Small intestine (tissue), 7 donors: ENCODE measurements at regions not wholly inside any gene's neighbourhood (a gene's known extent, or its start where the extent isn't known, plus 50 kb on each side); places are given as distances from the start of the nearest gene placed in this dataset.

Experiments
- DNase-seq, 2 donors: peaks; one replicate each; pipeline versions ENCODE4 v3.0.0 to v3.0.0-alpha.2; 2013
- FAIRE-seq: peaks from 2 replicates; lab custom pipeline; 2012; peaks lifted over from hg19 to GRCh38; lab: Jason Lieb, UNC
- H3K27ac ChIP-seq, 3 donors: one replicate each; pipeline ENCODE4 v1.5.1; 2013; ENCODE audit warnings: low read length in 2 of 3, mild to moderate bottlenecking in 2 of 3, control low read depth in 1 of 3, inconsistent platforms in 1 of 3, low read depth in 1 of 3, moderate library complexity in 1 of 3
- H3K27me3 ChIP-seq, 3 donors: one replicate each; pipeline ENCODE4 v1.6.1; 2013; ENCODE audit warnings: low read length in 3 of 3, inconsistent platforms in 1 of 3; ENCODE audit not compliant: control insufficient read depth in 3 of 3, insufficient read depth in 3 of 3
- H3K36me3 ChIP-seq, 3 donors: one replicate each; pipeline ENCODE4 v1.6.1; 2013; ENCODE audit warnings: low read length in 3 of 3, inconsistent platforms in 1 of 3, low read depth in 1 of 3, mild to moderate bottlenecking in 1 of 3, moderate library complexity in 1 of 3; ENCODE audit not compliant: control insufficient read depth in 3 of 3, insufficient read depth in 2 of 3
- H3K4me1 ChIP-seq, 3 donors: one replicate each; pipeline ENCODE4 v1.6.1; 2013; ENCODE audit warnings: low read length in 2 of 3, inconsistent platforms in 1 of 3, low read depth in 1 of 3, mild to moderate bottlenecking in 1 of 3, moderate library complexity in 1 of 3; ENCODE audit not compliant: control insufficient read depth in 3 of 3, insufficient read depth in 2 of 3
- H3K4me3 ChIP-seq, 3 donors: one replicate each; pipeline ENCODE4 v1.5.1; 2013; ENCODE audit warnings: low read length in 3 of 3, control low read depth in 1 of 3, inconsistent platforms in 1 of 3, low read depth in 1 of 3, mild to moderate bottlenecking in 1 of 3, moderate library complexity in 1 of 3
- H3K9me3 ChIP-seq, 2 donors: one replicate each; pipeline ENCODE4 v1.6.1; 2013; ENCODE audit warnings: low read depth in 1 of 2, low read length in 1 of 2; ENCODE audit not compliant: control insufficient read depth in 2 of 2, insufficient read depth in 1 of 2
- WGBS, 3 donors: extraction: QIAGEN DNeasy Blood & Tissue Kit; methylation state at CpG; one replicate each; pipeline ENCODE4 v1.1.7; 2013; 5-methylcytosine and 5-hydroxymethylcytosine counted together
- donor health status: healthy with polysubstance abuse.
- donor health status: control.
- donor health status: control.
- donor health status: Bipolar disorder and iron deficiency.
- donor health status: healthy.

GRCh38 chr3:14252321-14253021 is 73.9 kb downstream of the LSM3 start:
- Histone ChIP-seq H3K4me1 (peaks cover 0 to 21% (median 0%) of the 10 kb centered on the region in 3 donors), H3K9me3 (no peaks in the 10 kb centered on the region), H3K4me3 (no peak overlapping the region), H3K27me3 (no peaks in the 10 kb centered on the region), H3K27ac (peak overlapping the region in 1 of 3 donors; percentile 30), H3K36me3 (no peaks in the 10 kb centered on the region)
- DNase-seq (peak in 1 of 2 donors; percentile 51), FAIRE-seq (no peak)
- 88 to 91% (median 89%) methylated on average over 11 of the region's 11 CpGs for WGBS, 3 donors

DNA sequence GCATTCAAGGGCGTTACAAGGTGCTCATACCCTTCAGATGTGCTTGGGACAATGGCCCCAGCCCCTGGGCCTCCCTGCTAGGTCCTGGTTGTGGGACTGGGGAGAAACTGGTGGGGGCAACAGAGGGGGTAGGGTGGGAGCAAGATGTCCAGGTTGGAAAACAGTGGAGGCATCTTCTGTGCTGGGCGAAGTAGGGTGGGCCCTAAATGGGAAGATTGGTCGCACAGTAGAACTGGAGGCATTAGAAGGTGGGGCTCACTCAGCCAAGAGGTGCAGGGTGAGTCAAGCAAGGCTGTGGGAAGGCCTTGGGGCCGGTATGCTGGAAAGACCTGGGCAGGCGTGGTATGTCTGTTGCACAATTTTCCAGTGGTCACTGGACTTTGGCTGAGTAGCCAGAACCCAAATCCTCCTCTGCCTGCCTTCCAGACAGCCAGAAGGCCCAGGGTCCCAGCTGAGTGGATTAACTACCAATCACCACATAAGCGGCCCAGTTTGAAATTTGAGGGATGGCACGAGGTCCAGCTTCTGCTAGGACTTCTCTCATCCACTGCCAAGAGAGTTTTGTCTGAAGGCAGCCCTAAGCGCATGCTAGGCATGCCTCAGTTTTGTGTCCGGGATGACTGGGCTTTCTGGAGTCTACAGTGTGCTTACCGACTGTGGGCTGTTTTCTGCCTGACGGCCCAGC is 74.5 kb downstream of the LSM3 start:
- 81 to 83% (median 81%) methylated on average over 11 of the region's 11 CpGs for WGBS, 3 donors
- Histone ChIP-seq H3K4me3 (no peak overlapping the region), H3K27ac (peak overlapping the region in 1 of 3 donors; percentile 30), H3K27me3 (no peaks in the 10 kb centered on the region), H3K4me1 (peaks cover 0 to 21% (median 0%) of the 10 kb centered on the region in 3 donors), H3K9me3 (no peaks in the 10 kb centered on the region), H3K36me3 (no peaks in the 10 kb centered on the region)
- DNase-seq (peak; percentile 60 to 65), FAIRE-seq (no peak)

GRCh38 chr3:14253707-14254382 is 75.2 kb downstream of the LSM3 start:
- Histone ChIP-seq H3K36me3 (no peaks in the 10 kb centered on the region), H3K27ac (no peak overlapping the region), H3K4me3 (no peak overlapping the region), H3K9me3 (no peaks in the 10 kb centered on the region), H3K4me1 (peaks cover 0 to 21% (median 0%) of the 10 kb centered on the region in 3 donors), H3K27me3 (no peaks in the 10 kb centered on the region)
- DNase-seq: no peak
- no peak for FAIRE-seq
- WGBS, 3 donors: 90 to 93% (median 91%) methylated on average over 4 of the region's 4 CpGs

DNA sequence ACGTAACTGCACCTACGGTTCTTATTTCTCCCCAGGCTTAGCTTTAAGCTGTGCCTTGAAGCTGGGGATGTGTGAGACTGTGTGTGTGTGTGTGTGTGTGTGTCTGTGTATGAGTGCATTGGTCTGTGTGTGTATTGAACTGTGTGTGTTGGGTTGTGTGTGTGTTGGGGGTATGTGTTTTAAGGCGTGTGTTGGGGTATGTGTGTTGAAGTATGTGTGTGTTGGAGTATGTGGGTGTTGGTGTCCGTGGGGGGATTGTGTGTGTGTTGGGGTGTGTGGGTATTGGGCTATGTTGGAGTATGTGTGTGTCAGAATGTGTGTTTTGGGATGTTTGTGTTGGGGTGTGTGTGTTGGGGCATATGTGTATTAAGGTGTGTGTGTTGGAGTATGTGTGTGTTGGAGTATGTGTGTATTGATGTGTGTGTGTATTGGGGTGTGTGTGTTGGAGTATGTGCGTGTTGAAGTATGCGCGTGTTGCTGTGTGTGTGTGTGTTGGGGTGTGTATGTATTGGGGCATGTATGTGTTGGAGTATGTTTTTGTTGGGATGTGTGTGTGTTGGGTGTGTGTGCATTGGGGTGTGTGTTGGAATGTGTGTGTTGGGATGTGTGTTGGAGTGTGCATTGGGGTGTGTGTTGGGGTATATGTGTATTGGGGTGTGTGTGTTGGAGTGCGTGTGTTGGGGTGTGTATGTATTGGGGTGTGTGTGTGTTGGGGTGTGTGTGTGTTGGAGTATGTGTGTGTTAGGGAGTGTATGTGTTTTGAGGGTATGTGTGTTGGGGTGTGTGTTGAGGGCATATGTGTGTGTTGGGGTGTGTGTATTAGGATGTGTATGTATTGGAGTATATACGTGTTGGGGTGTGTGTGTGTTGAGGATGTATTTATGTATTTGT is 76.4 kb downstream of the LSM3 start:
- no peak overlapping the region for H3K27ac ChIP-seq
- H3K27me3 ChIP-seq: no peaks in the 10 kb centered on the region
- no peaks in the 10 kb centered on the region for H3K36me3 ChIP-seq
- FAIRE-seq (no peak), DNase-seq (no peak)
- H3K4me1 ChIP-seq: peaks cover 0 to 21% (median 0%) of the 10 kb centered on the region in 3 donors
- H3K4me3 ChIP-seq: no peak overlapping the region
- no peaks in the 10 kb centered on the region for H3K9me3 ChIP-seq
- 91 to 94% (median 93%) methylated on average over 9 of the region's 9 CpGs for WGBS, 3 donors

DNA sequence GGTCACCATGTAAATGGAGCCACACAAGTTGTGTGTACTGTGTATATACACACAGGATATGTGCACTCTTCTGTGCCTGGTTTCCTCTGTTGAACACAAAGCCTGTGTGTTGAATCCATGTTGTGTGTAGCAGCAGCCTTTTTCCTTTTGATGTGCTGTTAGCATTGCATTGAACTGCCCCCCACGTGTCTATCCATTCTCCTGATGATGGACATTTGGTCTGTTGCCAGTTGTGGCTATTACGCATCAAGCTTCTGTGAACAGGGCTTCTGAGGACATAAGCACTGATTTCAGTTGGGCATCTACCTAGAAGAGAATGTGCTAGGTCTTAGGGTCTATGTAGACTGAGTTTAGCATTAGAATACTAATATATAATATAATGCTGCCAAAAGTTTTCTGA is 77.4 kb downstream of the LSM3 start:
- WGBS, 3 donors: 77 to 78% (median 78%) methylated on average over 2 of the region's 2 CpGs
- Histone ChIP-seq H3K36me3 (no peaks in the 10 kb centered on the region), H3K27ac (no peak overlapping the region), H3K9me3 (no peaks in the 10 kb centered on the region), H3K4me3 (no peak overlapping the region), H3K4me1 (peaks cover 0 to 21% (median 0%) of the 10 kb centered on the region in 3 donors), H3K27me3 (no peaks in the 10 kb centered on the region)
- no peak for DNase-seq
- FAIRE-seq: no peak

- WGBS, 3 donors: 32 to 60% (median 34%) methylated on average over 9 of the region's 9 CpGs
These were observed 78.1 kb downstream of the LSM3 start for GRCh38 chr3:14256561-14257342.

GRCh38 chr3:14258906-14259904 is 80.6 kb downstream of the LSM3 start:
- H3K9me3 ChIP-seq: peaks cover 0 to 12% of the 10 kb centered on the region in 2 donors
- H3K4me3 ChIP-seq: no peak overlapping the region
- H3K27me3 ChIP-seq: no peaks in the 10 kb centered on the region
- peaks cover 0 to 9% (median 0%) of the 10 kb centered on the region in 3 donors for H3K4me1 ChIP-seq
- no peaks in the 10 kb centered on the region for H3K36me3 ChIP-seq
- H3K27ac ChIP-seq: no peak overlapping the region
- DNase-seq (no peak), FAIRE-seq (no peak)
- WGBS, 3 donors: 75 to 84% (median 81%) methylated on average over 12 of the region's 12 CpGs

More at GRCh38 chr3:14256561-14257342, 78.1 kb downstream of the LSM3 start:
- H3K27me3 ChIP-seq: no peaks in the 10 kb centered on the region
- no peaks in the 10 kb centered on the region for H3K9me3 ChIP-seq
- H3K4me3 ChIP-seq: no peak overlapping the region
- peak; percentile 48 to 65 for DNase-seq
- H3K4me1 ChIP-seq: peaks cover 0 to 24% (median 0%) of the 10 kb centered on the region in 3 donors
- no peak overlapping the region for H3K27ac ChIP-seq
- no peak for FAIRE-seq
- H3K36me3 ChIP-seq: no peaks in the 10 kb centered on the region
